HCT116 (cell line): ENCODE measurements at regions not wholly inside any gene's neighbourhood (a gene's known extent, or its start where the extent isn't known, plus 50 kb on each side); places are given as distances from the start of the nearest gene placed in this dataset.

Source experiments
- EZH2 ChIP-seq: fragments of 200-600 bp; sonication (generic); IDR thresholded peaks from 2 replicates; pipeline ENCODE4 v1.6.1; 2017; ENCODE audit warnings: antibody characterized with exemption, mixed run types
- POLR2A ChIP-seq: IDR thresholded peaks from 2 replicates; pipeline ENCODE4 v1.7.0; 2011; ENCODE audit warnings: borderline replicate concordance; ENCODE audit not compliant: insufficient read depth, insufficient read length; ENCODE audit errors: extremely low read depth
- POLR2AphosphoS5 ChIP-seq: IDR thresholded peaks from 2 replicates; pipeline ENCODE4 v1.6.1; 2011; ENCODE audit warnings: mild to moderate bottlenecking, low read depth, low read length, moderate library complexity
- ZNF274 ChIP-seq: fragments of 200-500 bp; sonication (Bioruptor generic); IDR thresholded peaks from 2 replicates; pipeline ENCODE4 v1.6.1; 2014; ENCODE audit warnings: mild to moderate bottlenecking, low read depth, low read length, inconsistent platforms
- TF ChIP-seq, protein P1 (sequence below), 3 experiments: fragments of 200-600 bp in 1 of 3; sonication (generic) in 1 of 3; IDR thresholded peaks in 2 of 3; conservative IDR thresholded peaks in 1 of 3; 2 replicates each; pipeline ENCODE4 v1.5.1; 2012 to 2017; ENCODE audit warnings: low read depth in 2 of 3, low read length in 2 of 3, antibody characterized with exemption in 1 of 3, borderline replicate concordance in 1 of 3, control low read depth in 1 of 3, mild to moderate bottlenecking in 1 of 3, mixed read lengths in 1 of 3, mixed run types in 1 of 3, moderate library complexity in 1 of 3; ENCODE audit not compliant: insufficient read depth in 1 of 3
- TF ChIP-seq, protein P2 (sequence below): IDR thresholded peaks from 2 replicates; pipeline ENCODE4 v1.6.1; 2012; ENCODE audit warnings: low read depth

DNA sequence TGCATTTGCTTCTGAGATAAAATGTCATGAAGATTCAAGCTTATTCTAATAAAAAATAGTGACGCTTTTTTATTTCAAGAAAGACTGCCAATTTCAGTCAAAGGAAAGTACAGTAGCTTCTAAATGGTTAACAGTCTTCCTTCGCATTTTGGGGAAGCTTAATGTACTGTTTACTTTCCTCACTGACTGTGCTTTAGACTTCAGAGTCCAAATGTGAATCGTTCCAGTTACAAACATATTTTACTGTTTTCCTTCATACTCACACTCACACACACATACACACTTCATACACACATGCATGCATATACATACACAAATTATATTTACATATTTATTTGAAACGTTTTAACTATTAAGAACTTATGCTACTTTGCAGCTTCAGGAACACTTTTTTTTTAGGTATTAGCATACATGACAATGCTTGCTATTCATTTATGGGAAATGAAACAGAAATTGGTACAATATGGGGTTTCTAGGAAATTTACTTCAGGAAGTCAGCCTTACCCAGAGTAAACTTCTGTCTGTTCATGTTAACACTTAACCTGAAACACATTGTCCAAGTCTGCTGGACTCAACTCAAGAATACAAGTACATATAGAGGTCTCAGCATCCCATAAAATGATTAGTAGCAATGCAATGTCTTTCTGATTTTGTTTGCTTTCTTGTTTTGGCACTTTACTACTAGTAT is 145.4 kb downstream of the RPS12 start:
- no peak for TF ChIP-seq POLR2AphosphoS5
- TF ChIP-seq, protein P1, sequence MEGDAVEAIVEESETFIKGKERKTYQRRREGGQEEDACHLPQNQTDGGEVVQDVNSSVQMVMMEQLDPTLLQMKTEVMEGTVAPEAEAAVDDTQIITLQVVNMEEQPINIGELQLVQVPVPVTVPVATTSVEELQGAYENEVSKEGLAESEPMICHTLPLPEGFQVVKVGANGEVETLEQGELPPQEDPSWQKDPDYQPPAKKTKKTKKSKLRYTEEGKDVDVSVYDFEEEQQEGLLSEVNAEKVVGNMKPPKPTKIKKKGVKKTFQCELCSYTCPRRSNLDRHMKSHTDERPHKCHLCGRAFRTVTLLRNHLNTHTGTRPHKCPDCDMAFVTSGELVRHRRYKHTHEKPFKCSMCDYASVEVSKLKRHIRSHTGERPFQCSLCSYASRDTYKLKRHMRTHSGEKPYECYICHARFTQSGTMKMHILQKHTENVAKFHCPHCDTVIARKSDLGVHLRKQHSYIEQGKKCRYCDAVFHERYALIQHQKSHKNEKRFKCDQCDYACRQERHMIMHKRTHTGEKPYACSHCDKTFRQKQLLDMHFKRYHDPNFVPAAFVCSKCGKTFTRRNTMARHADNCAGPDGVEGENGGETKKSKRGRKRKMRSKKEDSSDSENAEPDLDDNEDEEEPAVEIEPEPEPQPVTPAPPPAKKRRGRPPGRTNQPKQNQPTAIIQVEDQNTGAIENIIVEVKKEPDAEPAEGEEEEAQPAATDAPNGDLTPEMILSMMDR (IDR thresholded peaks at IDR 0.05 in 2 of 3, conservative IDR thresholded peaks at IDR 0.05 in 1 of 3; ENCODE audit: borderline replicate concordance in 1 of 3, insufficient read depth in 1 of 3, low read depth in 2 of 3, low read length in 2 of 3): no peak
- TF ChIP-seq, protein P2, sequence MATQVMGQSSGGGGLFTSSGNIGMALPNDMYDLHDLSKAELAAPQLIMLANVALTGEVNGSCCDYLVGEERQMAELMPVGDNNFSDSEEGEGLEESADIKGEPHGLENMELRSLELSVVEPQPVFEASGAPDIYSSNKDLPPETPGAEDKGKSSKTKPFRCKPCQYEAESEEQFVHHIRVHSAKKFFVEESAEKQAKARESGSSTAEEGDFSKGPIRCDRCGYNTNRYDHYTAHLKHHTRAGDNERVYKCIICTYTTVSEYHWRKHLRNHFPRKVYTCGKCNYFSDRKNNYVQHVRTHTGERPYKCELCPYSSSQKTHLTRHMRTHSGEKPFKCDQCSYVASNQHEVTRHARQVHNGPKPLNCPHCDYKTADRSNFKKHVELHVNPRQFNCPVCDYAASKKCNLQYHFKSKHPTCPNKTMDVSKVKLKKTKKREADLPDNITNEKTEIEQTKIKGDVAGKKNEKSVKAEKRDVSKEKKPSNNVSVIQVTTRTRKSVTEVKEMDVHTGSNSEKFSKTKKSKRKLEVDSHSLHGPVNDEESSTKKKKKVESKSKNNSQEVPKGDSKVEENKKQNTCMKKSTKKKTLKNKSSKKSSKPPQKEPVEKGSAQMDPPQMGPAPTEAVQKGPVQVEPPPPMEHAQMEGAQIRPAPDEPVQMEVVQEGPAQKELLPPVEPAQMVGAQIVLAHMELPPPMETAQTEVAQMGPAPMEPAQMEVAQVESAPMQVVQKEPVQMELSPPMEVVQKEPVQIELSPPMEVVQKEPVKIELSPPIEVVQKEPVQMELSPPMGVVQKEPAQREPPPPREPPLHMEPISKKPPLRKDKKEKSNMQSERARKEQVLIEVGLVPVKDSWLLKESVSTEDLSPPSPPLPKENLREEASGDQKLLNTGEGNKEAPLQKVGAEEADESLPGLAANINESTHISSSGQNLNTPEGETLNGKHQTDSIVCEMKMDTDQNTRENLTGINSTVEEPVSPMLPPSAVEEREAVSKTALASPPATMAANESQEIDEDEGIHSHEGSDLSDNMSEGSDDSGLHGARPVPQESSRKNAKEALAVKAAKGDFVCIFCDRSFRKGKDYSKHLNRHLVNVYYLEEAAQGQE: no peak
- TF ChIP-seq EZH2: no peak
- TF ChIP-seq POLR2A: no peak
- no peak for TF ChIP-seq ZNF274
